ENCODE measurements at regions not wholly inside any gene's neighbourhood (a gene's known extent, or its start where the extent isn't known, plus 50 kb on each side); places are given as distances from the start of the nearest gene placed in this dataset.

- in situ Hi-C loops (cut with MboI; ENCODE audit: low pct_ligation_motif_present in 1 of 4, low pct_unique_long_range_greater_than_20kb in 1 of 4, low sequenced_read_pairs in 3 of 4), result no loop called here
- Histone ChIP-seq H3K4me1 (no peaks in the 10 kb centered on the region), H3K9me3 (no peaks in the 10 kb centered on the region), H3K27ac (no peak overlapping the region), H3K36me3 (no peaks in the 10 kb centered on the region), H3K27me3 (no peaks in the 10 kb centered on the region), H3K4me3 (no peak overlapping the region)
- intact Hi-C loops (cut with DNase I; ENCODE audit: low total_unique reads), result no loop called here
- 74 to 100% methylated on average over 1 to 3 of the region's 3 CpGs for WGBS, 2 donors (ENCODE audit: low coverage in 1 of 2)
- DNase-seq, result no peak
- TF ChIP-seq EP300 (IDR thresholded peaks at IDR 0.05; ENCODE audit: low read depth), result no peak
- no peak for TF ChIP-seq POLR2A (IDR thresholded peaks at IDR 0.05)
- TF ChIP-seq CTCF (IDR thresholded peaks at IDR 0.05), result no peak
- TF ChIP-seq POLR2AphosphoS5 (IDR thresholded peaks at IDR 0.05), result no peak
Observed at GRCh38 chr12:118574288-118574687, 197.9 kb downstream of the SUDS3 start.

- no peak for DNase-seq
- H3K27ac ChIP-seq, result no peak overlapping the region
- intact Hi-C loops (cut with DNase I; ENCODE audit: low total_unique reads), result no loop called here
- H3K27me3 ChIP-seq, result no peaks in the 10 kb centered on the region
- no peaks in the 10 kb centered on the region for H3K9me3 ChIP-seq
- H3K4me3 ChIP-seq, result no peak overlapping the region
- in situ Hi-C loops (cut with MboI; ENCODE audit: low pct_ligation_motif_present in 1 of 4, low pct_unique_long_range_greater_than_20kb in 1 of 4, low sequenced_read_pairs in 3 of 4), result no loop called here
- H3K36me3 ChIP-seq, result no peaks in the 10 kb centered on the region
- TF ChIP-seq CTCF (IDR thresholded peaks at IDR 0.05) (no peak), POLR2A (IDR thresholded peaks at IDR 0.05) (no peak), EP300 (IDR thresholded peaks at IDR 0.05; ENCODE audit: low read depth) (no peak), POLR2AphosphoS5 (IDR thresholded peaks at IDR 0.05) (no peak)
- no peaks in the 10 kb centered on the region for H3K4me1 ChIP-seq
- 72 to 80% methylated on average over 2 of the region's 2 CpGs for WGBS, 2 donors (ENCODE audit: low coverage in 1 of 2)
Observed at GRCh38 chr12:118575730-118576129, 199.4 kb downstream of the SUDS3 start.

- in situ Hi-C loops (cut with MboI; ENCODE audit: low pct_ligation_motif_present in 1 of 4, low pct_unique_long_range_greater_than_20kb in 1 of 4, low sequenced_read_pairs in 3 of 4), result no loop called here
Observed at GRCh38 chr12:118581371-118581770, 205.0 kb downstream of the SUDS3 start.

GRCh38 chr12:118582863-118583262 is 206.5 kb downstream of the SUDS3 start:
- no peaks in the 10 kb centered on the region for H3K9me3 ChIP-seq
- no peak for DNase-seq
- H3K27ac ChIP-seq, result no peak overlapping the region
- in situ Hi-C loops (cut with MboI; ENCODE audit: low pct_ligation_motif_present in 1 of 4, low pct_unique_long_range_greater_than_20kb in 1 of 4, low sequenced_read_pairs in 3 of 4) (no loop called here), intact Hi-C loops (cut with DNase I; ENCODE audit: low total_unique reads) (no loop called here)
- 40 to 76% methylated on average over 1 to 4 of the region's 4 CpGs for WGBS, 2 donors (ENCODE audit: low coverage in 1 of 2)
- H3K36me3 ChIP-seq, result no peaks in the 10 kb centered on the region
- H3K27me3 ChIP-seq, result no peaks in the 10 kb centered on the region
- TF ChIP-seq CTCF (IDR thresholded peaks at IDR 0.05) (no peak), POLR2A (IDR thresholded peaks at IDR 0.05) (no peak), EP300 (IDR thresholded peaks at IDR 0.05; ENCODE audit: low read depth) (no peak), POLR2AphosphoS5 (IDR thresholded peaks at IDR 0.05) (no peak)
- no peak overlapping the region for H3K4me3 ChIP-seq
- no peaks in the 10 kb centered on the region for H3K4me1 ChIP-seq

More at GRCh38 chr12:118581371-118581770, 205.0 kb downstream of the SUDS3 start:
- TF ChIP-seq EP300 (IDR thresholded peaks at IDR 0.05; ENCODE audit: low read depth), result no peak
- Histone ChIP-seq H3K4me3 (no peak overlapping the region), H3K9me3 (no peaks in the 10 kb centered on the region), H3K4me1 (no peaks in the 10 kb centered on the region), H3K36me3 (no peaks in the 10 kb centered on the region), H3K27ac (no peak overlapping the region), H3K27me3 (no peaks in the 10 kb centered on the region)
- no peak for DNase-seq
- intact Hi-C loops (cut with DNase I; ENCODE audit: low total_unique reads), result no loop called here
- 8% methylated on average over 1 of the region's 1 CpG; no CpG with 5 or more reads in 1 of the 2 donors for WGBS, 2 donors (ENCODE audit: low coverage in 1 of 2)

- in situ Hi-C loops (cut with MboI; ENCODE audit: low pct_ligation_motif_present in 1 of 4, low pct_unique_long_range_greater_than_20kb in 1 of 4, low sequenced_read_pairs in 3 of 4), result no loop called here
- TF ChIP-seq EP300 (IDR thresholded peaks at IDR 0.05; ENCODE audit: low read depth), result no peak
- no peak for TF ChIP-seq POLR2AphosphoS5 (IDR thresholded peaks at IDR 0.05)
- TF ChIP-seq CTCF (IDR thresholded peaks at IDR 0.05), result no peak
- TF ChIP-seq POLR2A (IDR thresholded peaks at IDR 0.05), result no peak
- Histone ChIP-seq H3K9me3 (no peaks in the 10 kb centered on the region), H3K4me3 (no peak overlapping the region), H3K36me3 (no peaks in the 10 kb centered on the region), H3K4me1 (no peaks in the 10 kb centered on the region), H3K27ac (no peak overlapping the region), H3K27me3 (no peaks in the 10 kb centered on the region)
- no peak for DNase-seq
- intact Hi-C loops (cut with DNase I; ENCODE audit: low total_unique reads), result no loop called here
- 86 to 100% methylated on average over 1 of the region's 1 CpG for WGBS, 2 donors (ENCODE audit: low coverage in 1 of 2)
Observed at GRCh38 chr12:118586433-118586832, 210.1 kb downstream of the SUDS3 start.
